T-helper 2 cell (primary cell): ENCODE measurements at regions not wholly inside any gene's neighbourhood (a gene's known extent, or its start where the extent isn't known, plus 50 kb on each side); places are given as distances from the start of the nearest gene placed in this dataset.
A peak's percentile ranks its signal among the peaks of the same experiment; 100 is the strongest.

Experiments
- DNase-seq, 5 experiments: peaks; one replicate each; pipeline versions ENCODE4 v3.0.0 to v3.0.0-alpha.2; 2012 to 2022

GRCh38 chr22:49333206-49333605 is 494.5 kb downstream of the BRD1 start:
- no peak for DNase-seq

- no peak for DNase-seq
Observed at GRCh38 chr22:49332691-49333090, 495.0 kb downstream of the BRD1 start.

- DNase-seq, result no peak
Observed at GRCh38 chr22:49331878-49332277, 495.8 kb downstream of the BRD1 start.

- DNase-seq, result no peak
Observed at GRCh38 chr22:49331223-49331815, 496.4 kb downstream of the BRD1 start.

GRCh38 chr22:49330421-49331222 is 497.1 kb downstream of the BRD1 start:
- no peak for DNase-seq

GRCh38 chr22:49329636-49330035 is 498.0 kb downstream of the BRD1 start:
- DNase-seq, result no peak

GRCh38 chr22:49328630-49329405 is 498.9 kb downstream of the BRD1 start:
- DNase-seq, result no peak

GRCh38 chr22:49328118-49328475 is 499.6 kb downstream of the BRD1 start:
- no peak for DNase-seq

GRCh38 chr22:49327411-49328117 is 500.1 kb downstream of the BRD1 start:
- DNase-seq, result no peak

- DNase-seq, result no peak
Observed at GRCh38 chr22:49326558-49326957, 501.1 kb downstream of the BRD1 start.

GRCh38 chr22:49325531-49326395 is 501.9 kb downstream of the BRD1 start:
- no peak for DNase-seq

- DNase-seq, result peak in 1 of 5 experiments; percentile 6
Observed at GRCh38 chr22:49324527-49325491, 502.9 kb downstream of the BRD1 start.

GRCh38 chr22:49323751-49324415 is 503.8 kb downstream of the BRD1 start:
- no peak for DNase-seq

- no peak for DNase-seq
Observed at GRCh38 chr22:49322861-49323622, 504.6 kb downstream of the BRD1 start.

GRCh38 chr22:49322231-49322630 is 505.4 kb downstream of the BRD1 start:
- no peak for DNase-seq

GRCh38 chr22:49321477-49322055 is 506.1 kb downstream of the BRD1 start:
- DNase-seq, result no peak

GRCh38 chr22:49320714-49321476 is 506.8 kb downstream of the BRD1 start:
- DNase-seq, result no peak

GRCh38 chr22:49317369-49317768 is 510.3 kb downstream of the BRD1 start:
- DNase-seq, result no peak
